CD4-positive, alpha-beta T cell (primary cell): ENCODE measurements at regions not wholly inside any gene's neighbourhood (a gene's known extent, or its start where the extent isn't known, plus 50 kb on each side); places are given as distances from the start of the nearest gene placed in this dataset.

Source experiments
- ATAC-seq: fragments of 200-7000 bp; cut with Tn5 transposase; one replicate; pipeline ENCODE4 v1.10.0; 2022; ENCODE audit warnings: mild to moderate bottlenecking; ENCODE audit not compliant: poor library complexity
- CTCF ChIA-PET: fragments of 350-600 bp; sonication (Branson Sonifier 250); formaldehyde crosslinking; loops from one replicate; lab custom pipeline; 2021; ENCODE audit warnings: antibody characterized with exemption, inconsistent platforms; lab: Charles Lee
- POLR2A ChIA-PET: fragments of 350-600 bp; sonication (Branson Sonifier 250); formaldehyde crosslinking; loops from one replicate; lab custom pipeline; 2021; ENCODE audit warnings: antibody characterized with exemption, inconsistent platforms; lab: Charles Lee
- DNase-seq, 14 experiments: peaks; one replicate each; pipeline ENCODE4 v3.0.0-alpha.2; 2013 to 2020; ENCODE audit warnings: mixed read lengths in 2 of 14
- H3K27ac ChIP-seq, 2 donors: one replicate each; pipeline versions ENCODE4 v1.5.1 to v1.7.0; 2013; ENCODE audit warnings: low read length in 2 of 2, low read depth in 1 of 2, mild to moderate bottlenecking in 1 of 2
- H3K27me3 ChIP-seq, 2 experiments: 1 replicate in 1 of 2; 2 replicates in 1 of 2; pipeline versions ENCODE4 v1.6.1 to v1.7.0; 2013; ENCODE audit warnings: low read length in 2 of 2, control low read depth in 1 of 2, mild to moderate bottlenecking in 1 of 2, moderate library complexity in 1 of 2; ENCODE audit not compliant: insufficient read depth in 2 of 2, control insufficient read depth in 1 of 2
- H3K36me3 ChIP-seq: one replicate; pipeline ENCODE4 v1.6.1; 2013; ENCODE audit warnings: low read length, control low read depth; ENCODE audit not compliant: insufficient read depth
- H3K4me1 ChIP-seq: one replicate; pipeline ENCODE4 v1.6.1; 2013; ENCODE audit warnings: low read length, control low read depth; ENCODE audit not compliant: insufficient read depth
- H3K4me3 ChIP-seq: one replicate; pipeline ENCODE4 v1.5.1; 2013; ENCODE audit warnings: mild to moderate bottlenecking, low read length, moderate library complexity
- H3K9me3 ChIP-seq, 2 experiments: 1 replicate in 1 of 2; 2 replicates in 1 of 2; pipeline versions ENCODE4 v1.6.1 to v1.7.0; 2013; ENCODE audit warnings: low read length in 2 of 2, mild to moderate bottlenecking in 2 of 2, control low read depth in 1 of 2, moderate library complexity in 1 of 2; ENCODE audit not compliant: control insufficient read depth in 1 of 2, insufficient read depth in 1 of 2
- H3K27ac Mint-ChIP-seq: one replicate; pipeline ENCODE4 v1.8.0; 2020; ENCODE audit warnings: mixed read lengths
- H3K27me3 Mint-ChIP-seq: one replicate; pipeline ENCODE4 v1.8.0; 2021; ENCODE audit warnings: mixed read lengths
- H3K36me3 Mint-ChIP-seq: one replicate; pipeline ENCODE4 v1.8.0; 2021; ENCODE audit warnings: low read depth, mixed read lengths
- H3K4me1 Mint-ChIP-seq: one replicate; pipeline ENCODE4 v1.8.0; 2021; ENCODE audit warnings: low read depth, mixed read lengths
- H3K4me3 Mint-ChIP-seq: one replicate; pipeline ENCODE4 v1.8.0; 2020; ENCODE audit warnings: mild to moderate bottlenecking, mixed read lengths
- H3K9me3 Mint-ChIP-seq: one replicate; pipeline ENCODE4 v1.8.0; 2020; ENCODE audit warnings: mixed read lengths
- CTCF ChIP-seq: fragments of 200-600 bp; IDR thresholded peaks from one replicate; pipeline ENCODE4 v1.8.0; 2022; ENCODE audit warnings: antibody characterized with exemption, mild to moderate bottlenecking
- intact Hi-C, 2 experiments: fragments of 100-400 bp; cut with DNase I in 1 of 2; cut with micrococcal nuclease in 1 of 2; formaldehyde crosslinking; loops; one replicate each; pipeline versions ENCODE4 v1.15.1 to v1.9.0; 2023 to 2025; cut with DNase I, micrococcal nuclease

- H3K27me3 Mint-ChIP-seq, result no peaks in the 10 kb centered on the region
- H3K9me3 Mint-ChIP-seq, result peaks cover 2% of the 10 kb centered on the region
- H3K4me1 Mint-ChIP-seq, result no peaks in the 10 kb centered on the region
- DNase-seq (no peak), ATAC-seq (no peak)
- H3K36me3 Mint-ChIP-seq, result no peaks in the 10 kb centered on the region
- TF ChIP-seq CTCF, result no peak
- H3K27ac Mint-ChIP-seq, result no peak overlapping the region
- intact Hi-C loops, result no loop called here
- ChIA-PET CTCF (no interaction called here), POLR2A (no interaction called here)
- H3K4me1 ChIP-seq, result no peaks in the 10 kb centered on the region
- H3K4me3 Mint-ChIP-seq, result no peak overlapping the region
- no peak overlapping the region for H3K27ac ChIP-seq
- peaks cover 0 to 4% of the 10 kb centered on the region in 2 experiments for H3K9me3 ChIP-seq
- no peak overlapping the region for H3K4me3 ChIP-seq
- no peaks in the 10 kb centered on the region for H3K36me3 ChIP-seq
- no peaks in the 10 kb centered on the region for H3K27me3 ChIP-seq
Measured at GRCh38 chrX:145553702-145554101, 263.9 kb upstream of the SLITRK2 start.

GRCh38 chrX:145563159-145563558 is 254.5 kb upstream of the SLITRK2 start:
- Histone ChIP-seq H3K4me1 (no peaks in the 10 kb centered on the region), H3K9me3 (no peaks in the 10 kb centered on the region), H3K27me3 (no peaks in the 10 kb centered on the region), H3K27ac (no peak overlapping the region), H3K36me3 (no peaks in the 10 kb centered on the region), H3K4me3 (no peak overlapping the region)
- Mint-ChIP-seq H3K27ac (no peak overlapping the region), H3K27me3 (no peaks in the 10 kb centered on the region), H3K36me3 (no peaks in the 10 kb centered on the region), H3K9me3 (peaks cover 8% of the 10 kb centered on the region), H3K4me1 (no peaks in the 10 kb centered on the region), H3K4me3 (no peak overlapping the region)
- DNase-seq, result no peak
- ChIA-PET CTCF (no interaction called here), POLR2A (no interaction called here)
- intact Hi-C loops, result no loop called here
- ATAC-seq, result no peak
- no peak for TF ChIP-seq CTCF

GRCh38 chrX:145609951-145610511 is 207.6 kb upstream of the SLITRK2 start:
- Mint-ChIP-seq H3K9me3 (peaks cover 7% of the 10 kb centered on the region), H3K36me3 (no peaks in the 10 kb centered on the region), H3K27me3 (no peaks in the 10 kb centered on the region), H3K4me3 (no peak overlapping the region), H3K4me1 (no peaks in the 10 kb centered on the region), H3K27ac (no peak overlapping the region)
- no peaks in the 10 kb centered on the region for H3K27me3 ChIP-seq
- DNase-seq (no peak), ATAC-seq (no peak)
- H3K36me3 ChIP-seq, result no peaks in the 10 kb centered on the region
- ChIA-PET POLR2A (no interaction called here), CTCF (no interaction called here)
- H3K4me3 ChIP-seq, result no peak overlapping the region
- peaks cover 0 to 4% of the 10 kb centered on the region in 2 experiments for H3K9me3 ChIP-seq
- intact Hi-C loops, result no loop called here
- H3K4me1 ChIP-seq, result no peaks in the 10 kb centered on the region
- H3K27ac ChIP-seq, result no peak overlapping the region
- no peak for TF ChIP-seq CTCF
